ENCODE measurements at regions not wholly inside any gene's neighbourhood (a gene's known extent, or its start where the extent isn't known, plus 50 kb on each side); places are given as distances from the start of the nearest gene placed in this dataset.

GRCh38 chr14:39664646-39665045 is 232.4 kb upstream of the FBXO33 start:
- TF ChIP-seq CTCF (IDR thresholded peaks at IDR 0.05) = no peak
- TF ChIP-seq POLR2A (IDR thresholded peaks at IDR 0.05) = no peak
